H9 (cell line): ENCODE measurements at regions not wholly inside any gene's neighbourhood (a gene's known extent, or its start where the extent isn't known, plus 50 kb on each side); places are given as distances from the start of the nearest gene placed in this dataset.

Experiments
- DNase-seq: peaks from one replicate; pipeline ENCODE4 v3.0.0-alpha.2; 2017
- H2AFZ ChIP-seq: one replicate; pipeline ENCODE4 v1.6.1; 2013; ENCODE audit warnings: mild to moderate bottlenecking, low read length, control low read depth, moderate library complexity
- H2AK5ac ChIP-seq: 2 replicates; pipeline ENCODE4 v1.6.1; 2013; ENCODE audit warnings: low read length, control low read depth, mixed read lengths; ENCODE audit not compliant: insufficient read length
- H2BK120ac ChIP-seq: one replicate; pipeline ENCODE4 v1.6.1; 2013; ENCODE audit warnings: low read depth, mild to moderate bottlenecking, low read length, control low read depth, inconsistent platforms; ENCODE audit not compliant: poor library complexity, severe bottlenecking
- H2BK12ac ChIP-seq: 2 replicates; pipeline ENCODE4 v1.6.1; 2013; ENCODE audit warnings: low read length, control low read depth, mixed read lengths, low read depth; ENCODE audit not compliant: insufficient read length
- H2BK15ac ChIP-seq: 2 replicates; pipeline ENCODE4 v1.6.1; 2013; ENCODE audit warnings: low read depth, low read length, control low read depth
- H2BK20ac ChIP-seq: one replicate; pipeline ENCODE4 v1.6.1; 2013; ENCODE audit warnings: low read depth, mild to moderate bottlenecking, low read length, control low read depth, inconsistent platforms; ENCODE audit not compliant: poor library complexity, severe bottlenecking
- H2BK5ac ChIP-seq: 2 replicates; pipeline ENCODE4 v1.6.1; 2013; ENCODE audit warnings: low read length, control low read depth, mixed read lengths; ENCODE audit not compliant: insufficient read length
- H3K14ac ChIP-seq: 2 replicates; pipeline ENCODE4 v1.6.1; 2013; ENCODE audit warnings: low read length, control low read depth; ENCODE audit not compliant: insufficient read depth
- H3K18ac ChIP-seq: 2 replicates; pipeline ENCODE4 v1.6.1; 2013; ENCODE audit warnings: low read depth, mild to moderate bottlenecking, mixed read lengths, low read length, control low read depth; ENCODE audit not compliant: insufficient read length
- H3K23ac ChIP-seq: 2 replicates; pipeline ENCODE4 v1.6.1; 2013; ENCODE audit warnings: low read length, control low read depth, mixed read lengths, low read depth; ENCODE audit not compliant: insufficient read length
- H3K23me2 ChIP-seq: 2 replicates; pipeline ENCODE4 v1.6.1; 2013; ENCODE audit warnings: low read depth, mild to moderate bottlenecking, mixed read lengths, low read length, control low read depth; ENCODE audit not compliant: insufficient read length, poor library complexity, severe bottlenecking
- H3K27ac ChIP-seq: 2 replicates; pipeline ENCODE4 v1.5.1; 2013; ENCODE audit warnings: low read length, control low read depth, mixed read lengths, low read depth; ENCODE audit not compliant: insufficient read length
- H3K27me3 ChIP-seq: 2 replicates; pipeline ENCODE4 v1.6.1; 2013; ENCODE audit warnings: low read length, control low read depth, inconsistent platforms; ENCODE audit not compliant: insufficient read depth
- H3K4ac ChIP-seq: 2 replicates; pipeline ENCODE4 v1.6.1; 2013; ENCODE audit warnings: low read depth, mild to moderate bottlenecking, control low read depth, inconsistent platforms, low read length, moderate library complexity
- H3K4me1 ChIP-seq: 2 replicates; pipeline ENCODE4 v1.6.1; 2013; ENCODE audit warnings: low read length, control low read depth, inconsistent platforms; ENCODE audit not compliant: insufficient read depth
- H3K4me2 ChIP-seq: 2 replicates; pipeline ENCODE4 v1.6.1; 2013; ENCODE audit warnings: low read length, control low read depth, mixed read lengths; ENCODE audit not compliant: insufficient read length, insufficient read depth
- H3K56ac ChIP-seq: 2 replicates; pipeline ENCODE4 v1.6.1; 2013; ENCODE audit warnings: low read depth, mild to moderate bottlenecking, mixed read lengths, low read length, control low read depth; ENCODE audit not compliant: insufficient read length
- H3K79me1 ChIP-seq: 2 replicates; pipeline ENCODE4 v1.6.1; 2013; ENCODE audit warnings: low read depth, mild to moderate bottlenecking, moderate library complexity, low read length, control low read depth, inconsistent platforms; ENCODE audit not compliant: insufficient read depth, poor library complexity, severe bottlenecking
- H3K79me2 ChIP-seq: 2 replicates; pipeline ENCODE4 v1.6.1; 2013; ENCODE audit warnings: low read length, control low read depth, inconsistent platforms; ENCODE audit not compliant: insufficient read depth
- H3K9ac ChIP-seq: 2 replicates; pipeline ENCODE4 v1.6.1; 2013; ENCODE audit warnings: low read length, control low read depth, mixed read lengths; ENCODE audit not compliant: insufficient read length; ENCODE audit errors: extremely low read depth
- H3K9me3 ChIP-seq: one replicate; pipeline ENCODE4 v1.6.1; 2013; ENCODE audit warnings: low read depth, low read length, inconsistent platforms; ENCODE audit not compliant: control insufficient read depth
- H3T11ph ChIP-seq: one replicate; pipeline ENCODE4 v1.6.1; 2013; ENCODE audit warnings: mild to moderate bottlenecking, low read length, control low read depth, inconsistent platforms
- H4K20me1 ChIP-seq: one replicate; pipeline ENCODE4 v1.6.1; 2013; ENCODE audit not compliant: control insufficient read depth, insufficient read length, insufficient read depth
- H4K5ac ChIP-seq: 2 replicates; pipeline ENCODE4 v1.6.1; 2013; ENCODE audit warnings: low read depth, mild to moderate bottlenecking, mixed read lengths, low read length, control low read depth; ENCODE audit not compliant: insufficient read length
- H4K8ac ChIP-seq: replicated peaks from 2 replicates; pipeline ENCODE4 v1.6.1; 2013; ENCODE audit warnings: low read length, control low read depth, mixed read lengths, low read depth; ENCODE audit not compliant: insufficient read length
- H4K91ac ChIP-seq: 2 replicates; pipeline ENCODE4 v1.6.1; 2013; ENCODE audit warnings: low read depth, mild to moderate bottlenecking, moderate library complexity, mixed read lengths, low read length, control low read depth; ENCODE audit not compliant: insufficient read length
- H3K27ac Mint-ChIP-seq, 3 experiments: 2 replicates in 2 of 3; 3 replicates in 1 of 3; pipeline ENCODE4 v1.8.0; 2020 to 2021; ENCODE audit warnings: mixed read lengths in 3 of 3, mild to moderate bottlenecking in 1 of 3, moderate library complexity in 1 of 3
- H3K27me3 Mint-ChIP-seq: 2 replicates; pipeline ENCODE4 v1.8.0; 2021; ENCODE audit warnings: low read depth, mild to moderate bottlenecking, moderate library complexity, mixed read lengths
- H3K36me3 Mint-ChIP-seq, 3 experiments: 2 replicates in 2 of 3; 3 replicates in 1 of 3; pipeline ENCODE4 v1.8.0; 2020 to 2021; ENCODE audit warnings: low read depth in 3 of 3, mixed read lengths in 3 of 3; ENCODE audit not compliant: insufficient read depth in 1 of 3
- H3K4me1 Mint-ChIP-seq, 2 experiments: 2 replicates each; pipeline ENCODE4 v1.8.0; 2020; ENCODE audit warnings: mixed read lengths in 2 of 2
- H3K4me3 Mint-ChIP-seq, 2 experiments: 2 replicates in 1 of 2; 3 replicates in 1 of 2; pipeline ENCODE4 v1.8.0; 2020 to 2021; ENCODE audit warnings: mild to moderate bottlenecking in 2 of 2, mixed read lengths in 2 of 2, moderate library complexity in 1 of 2
- H3K9me3 Mint-ChIP-seq, 2 experiments: 2 replicates in 1 of 2; 3 replicates in 1 of 2; pipeline ENCODE4 v1.8.0; 2020; ENCODE audit warnings: mild to moderate bottlenecking in 2 of 2, mixed read lengths in 2 of 2, moderate library complexity in 1 of 2
- CTCF ChIP-seq: fragments of 200-600 bp; sonication (generic); conservative IDR thresholded peaks from 3 replicates; pipeline ENCODE4 v1.8.0; 2021; ENCODE audit warnings: antibody characterized with exemption, mild to moderate bottlenecking
- WGBS: extraction: QIAGEN DNeasy Blood & Tissue Kit; methylation state at CpG from one replicate; pipeline ENCODE4 v1.1.7; 2013; ENCODE audit warnings: missing lambda C conversion rate, low lambda C conversion rate, mixed read lengths; ENCODE audit not compliant: insufficient read length; ENCODE audit errors: extremely low coverage; 5-methylcytosine and 5-hydroxymethylcytosine counted together

DNA sequence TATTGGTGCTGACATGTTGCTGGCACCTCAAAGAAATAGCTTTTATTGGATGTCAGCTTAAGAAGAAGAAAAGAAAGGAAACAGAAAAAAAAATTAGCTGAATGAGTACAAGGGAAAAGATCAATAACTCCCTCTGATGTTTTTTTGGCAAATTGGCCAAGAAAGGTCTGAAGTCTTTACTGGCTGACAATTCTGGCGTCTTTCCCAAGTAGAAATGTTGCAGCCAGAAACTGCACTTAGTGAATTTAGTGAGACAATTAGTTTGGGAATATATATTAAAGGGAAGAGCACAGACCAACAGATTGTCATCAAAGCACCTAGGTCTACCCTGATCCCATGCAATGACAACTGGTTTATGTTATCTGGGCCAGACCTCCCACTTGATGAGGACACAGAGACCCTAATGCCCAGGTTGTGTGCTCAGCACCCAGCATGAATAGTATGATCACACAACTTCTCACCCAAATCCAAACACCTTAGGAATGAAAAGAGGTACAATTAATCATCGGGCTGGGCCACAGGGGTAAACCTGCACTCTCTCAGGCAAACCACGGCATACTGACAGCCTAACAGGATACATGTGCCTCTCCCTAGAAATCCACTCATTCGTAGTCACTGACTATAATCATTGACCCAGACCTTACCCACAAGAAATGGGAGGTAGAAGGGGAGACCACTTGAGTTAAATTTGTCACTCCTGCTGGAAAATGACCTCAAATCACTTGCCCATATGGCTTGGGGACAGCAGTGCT lies 612.3 kb upstream of the ARID1B start:
- TF ChIP-seq CTCF: no peak
- Histone ChIP-seq H3K79me2 (no peaks in the 10 kb centered on the region), H4K91ac (no peak overlapping the region), H3T11ph (no peak overlapping the region), H2AFZ (no peak overlapping the region), H3K4me1 (no peaks in the 10 kb centered on the region), H3K18ac (no peak overlapping the region), H3K9ac (no peak overlapping the region), H2BK5ac (no peak overlapping the region), H2BK20ac (no peak overlapping the region), H4K8ac (no peak overlapping the region), H3K14ac (no peak overlapping the region), H3K9me3 (no peaks in the 10 kb centered on the region), H3K79me1 (no peaks in the 10 kb centered on the region), H2BK120ac (no peak overlapping the region), H3K4ac (no peak overlapping the region), H2AK5ac (no peak overlapping the region), H3K56ac (no peak overlapping the region), H3K27ac (no peak overlapping the region), H3K23ac (no peak overlapping the region), H4K20me1 (no peaks in the 10 kb centered on the region), H3K4me2 (no peak overlapping the region), H2BK12ac (no peak overlapping the region), H3K27me3 (no peaks in the 10 kb centered on the region), H4K5ac (no peak overlapping the region), H3K23me2 (no peaks in the 10 kb centered on the region), H2BK15ac (no peak overlapping the region)
- Mint-ChIP-seq H3K4me3 (no peak overlapping the region), H3K4me1 (peaks cover 2 to 11% of the 10 kb centered on the region in 2 experiments; a peak in 3 of 4 replicates), H3K36me3 (no peaks in the 10 kb centered on the region), H3K27me3 (no peaks in the 10 kb centered on the region), H3K27ac (peak overlapping the region in 1 of 3 experiments; percentile 70; a peak in 1 of 7 replicates), H3K9me3 (no peaks in the 10 kb centered on the region; a peak in 1 of 5 replicates)
- no peak for DNase-seq
- no CpG with 5 or more reads among the region's 4 CpGs for WGBS
